Mucosa of rectum (tissue), 2 donors: ENCODE measurements at regions not wholly inside any gene's neighbourhood (a gene's known extent, or its start where the extent isn't known, plus 50 kb on each side); places are given as distances from the start of the nearest gene placed in this dataset.
"Not testable (repeated sequence)": the region's sequence is repeated elsewhere in the genome, so short reads cannot be mapped to it uniquely, and the experiment has no call there.

Source experiments
- H3K27ac ChIP-seq, 2 donors: one replicate each; pipeline ENCODE4 v1.7.0; 2013; ENCODE audit warnings: inconsistent platforms in 2 of 2, low read depth in 2 of 2, low read length in 2 of 2
- H3K27me3 ChIP-seq, 2 donors: one replicate each; pipeline ENCODE4 v1.7.0; 2013; ENCODE audit warnings: low read length in 2 of 2; ENCODE audit not compliant: control insufficient read depth in 2 of 2, insufficient read depth in 2 of 2
- H3K36me3 ChIP-seq, 2 donors: one replicate each; pipeline ENCODE4 v1.7.0; 2013; ENCODE audit warnings: low read length in 2 of 2; ENCODE audit not compliant: control insufficient read depth in 2 of 2, insufficient read depth in 2 of 2
- H3K4me1 ChIP-seq, 2 donors: one replicate each; pipeline ENCODE4 v1.7.0; 2013; ENCODE audit warnings: low read length in 2 of 2, mild to moderate bottlenecking in 1 of 2; ENCODE audit not compliant: control insufficient read depth in 2 of 2, insufficient read depth in 2 of 2
- H3K4me3 ChIP-seq, 2 donors: one replicate each; pipeline ENCODE4 v1.7.0; 2013; ENCODE audit warnings: low read length in 2 of 2
- H3K9ac ChIP-seq, 2 donors: one replicate each; pipeline ENCODE4 v1.7.0; 2013; ENCODE audit warnings: low read length in 2 of 2, low read depth in 1 of 2, mild to moderate bottlenecking in 1 of 2
- H3K9me3 ChIP-seq, 2 donors: one replicate each; pipeline ENCODE4 v1.7.0; 2013; ENCODE audit warnings: low read length in 2 of 2; ENCODE audit not compliant: control insufficient read depth in 2 of 2
- donor health status: healthy.
- donor health status: Normal muscosa, but diverticular disease.

DNA sequence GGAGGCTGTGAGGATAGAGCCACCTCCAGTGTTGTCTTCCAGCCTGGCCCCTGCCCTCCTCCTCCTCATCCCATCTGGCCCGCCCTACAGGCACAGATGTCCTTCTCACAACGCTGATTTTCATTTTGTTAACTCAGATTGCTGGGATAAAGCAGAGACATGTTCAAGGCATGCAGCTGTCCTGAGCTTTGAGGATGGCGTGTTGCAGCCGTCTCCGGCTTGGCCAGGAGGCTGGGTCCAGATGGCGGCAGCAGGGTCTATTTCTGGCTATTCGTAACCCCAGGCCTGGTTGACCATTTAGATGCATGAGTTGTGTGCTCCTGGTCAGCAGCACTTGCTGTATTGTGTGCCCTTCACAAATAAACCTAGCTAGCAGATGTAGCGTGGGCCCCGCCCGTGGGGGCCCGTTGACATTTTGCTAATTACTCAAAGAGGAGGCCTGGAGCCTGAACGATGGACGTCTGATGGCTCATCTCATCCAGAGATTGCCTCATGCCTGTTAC, 185.0 kb downstream of the BANP start:
- H3K27ac ChIP-seq, H3K36me3 ChIP-seq, H3K4me1 ChIP-seq, H3K4me3 ChIP-seq, H3K9ac ChIP-seq, H3K9me3 ChIP-seq, H3K27me3 ChIP-seq: not testable (repeated sequence)

DNA sequence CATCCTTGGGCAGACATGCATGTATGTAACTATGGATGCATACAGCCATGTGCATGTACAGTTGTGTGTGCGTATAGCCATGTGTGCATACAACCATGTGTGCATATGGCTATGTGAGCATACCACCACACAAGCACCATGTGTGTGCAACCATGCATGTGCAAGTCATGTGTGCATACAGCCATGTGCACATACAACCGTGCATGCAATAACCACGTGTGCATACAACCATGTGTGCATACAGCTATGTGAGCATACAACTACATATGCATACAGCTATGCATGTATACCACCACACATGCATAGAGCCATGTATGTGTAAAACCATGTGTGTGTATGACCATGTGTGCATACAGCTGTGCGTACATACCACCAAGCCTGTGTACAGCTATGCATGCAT, 185.7 kb downstream of the BANP start:
- not testable (repeated sequence) for H3K27me3 ChIP-seq, H3K4me1 ChIP-seq, H3K27ac ChIP-seq, H3K9ac ChIP-seq, H3K4me3 ChIP-seq, H3K36me3 ChIP-seq, H3K9me3 ChIP-seq

DNA sequence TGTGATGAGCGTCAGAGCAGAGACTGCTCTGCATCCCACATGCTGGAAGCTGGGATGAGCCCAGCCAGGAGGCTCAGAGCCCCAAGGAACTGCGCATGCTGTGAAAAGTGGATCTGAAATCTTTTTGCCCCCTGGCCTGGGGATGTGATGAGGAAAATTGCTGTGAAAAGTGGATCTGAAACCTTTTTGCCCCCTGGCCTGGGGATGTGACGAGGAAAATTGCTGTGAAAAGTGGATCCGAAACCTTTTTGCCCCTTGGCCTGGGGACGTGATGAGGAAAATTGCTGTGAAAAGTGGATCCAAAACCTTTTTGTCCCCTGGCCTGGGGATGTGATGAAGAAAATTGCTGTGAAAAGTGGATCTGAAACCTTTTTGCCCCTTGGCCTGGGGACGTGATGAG, 187.9 kb downstream of the BANP start:
- H3K27me3 ChIP-seq, H3K4me3 ChIP-seq, H3K36me3 ChIP-seq, H3K9me3 ChIP-seq, H3K4me1 ChIP-seq, H3K27ac ChIP-seq, H3K9ac ChIP-seq: not testable (repeated sequence)

DNA sequence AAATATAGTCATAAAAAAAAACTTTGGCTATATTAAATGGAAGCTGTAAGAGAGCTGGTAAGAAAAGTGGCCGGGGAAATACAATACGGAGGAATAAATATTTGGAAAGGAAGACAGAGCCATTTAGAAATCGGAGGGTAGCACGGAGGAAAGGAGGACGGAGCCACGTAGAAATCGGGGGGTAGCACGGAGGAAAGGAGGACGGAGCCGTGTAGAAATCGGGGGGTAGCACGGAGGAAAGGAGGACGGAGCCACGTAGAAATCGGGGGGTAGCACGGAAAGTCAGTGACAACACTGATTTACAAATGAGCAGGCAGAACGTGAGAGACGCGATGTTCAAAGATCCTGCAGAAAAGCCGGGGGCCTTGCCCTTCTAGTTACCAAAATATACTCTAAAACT, 189.0 kb downstream of the BANP start:
- not testable (repeated sequence) for H3K4me3 ChIP-seq, H3K27me3 ChIP-seq, H3K9ac ChIP-seq, H3K4me1 ChIP-seq, H3K9me3 ChIP-seq, H3K27ac ChIP-seq, H3K36me3 ChIP-seq

DNA sequence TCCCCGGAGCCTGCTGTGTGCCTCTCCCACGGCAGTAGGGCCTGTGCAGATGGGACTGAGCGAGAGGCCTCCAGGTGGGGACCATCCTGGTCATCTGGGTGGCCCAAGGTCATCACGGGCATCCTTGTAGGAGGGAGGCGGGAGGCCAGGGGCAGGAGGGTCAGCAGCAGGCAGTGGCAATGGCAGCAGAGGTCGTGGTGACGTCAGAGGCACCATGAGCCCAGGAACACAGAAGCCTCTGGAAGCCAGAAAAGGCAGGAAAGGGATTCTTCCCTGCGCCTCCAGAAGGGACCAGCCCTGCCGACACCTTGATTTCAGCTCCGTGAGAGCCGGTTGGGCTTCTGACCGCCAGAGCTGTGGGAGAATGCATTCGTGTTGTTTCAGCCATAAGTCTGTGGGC, 190.3 kb downstream of the BANP start:
- H3K27ac ChIP-seq: no peak overlapping the region
- no peaks in the 10 kb centered on the region for H3K4me1 ChIP-seq
- no peaks in the 10 kb centered on the region for H3K36me3 ChIP-seq
- no peak overlapping the region for H3K9ac ChIP-seq
- no peaks in the 10 kb centered on the region for H3K27me3 ChIP-seq
- no peak overlapping the region for H3K4me3 ChIP-seq
- H3K9me3 ChIP-seq: peaks cover 0 to 3% of the 10 kb centered on the region in 2 donors

DNA sequence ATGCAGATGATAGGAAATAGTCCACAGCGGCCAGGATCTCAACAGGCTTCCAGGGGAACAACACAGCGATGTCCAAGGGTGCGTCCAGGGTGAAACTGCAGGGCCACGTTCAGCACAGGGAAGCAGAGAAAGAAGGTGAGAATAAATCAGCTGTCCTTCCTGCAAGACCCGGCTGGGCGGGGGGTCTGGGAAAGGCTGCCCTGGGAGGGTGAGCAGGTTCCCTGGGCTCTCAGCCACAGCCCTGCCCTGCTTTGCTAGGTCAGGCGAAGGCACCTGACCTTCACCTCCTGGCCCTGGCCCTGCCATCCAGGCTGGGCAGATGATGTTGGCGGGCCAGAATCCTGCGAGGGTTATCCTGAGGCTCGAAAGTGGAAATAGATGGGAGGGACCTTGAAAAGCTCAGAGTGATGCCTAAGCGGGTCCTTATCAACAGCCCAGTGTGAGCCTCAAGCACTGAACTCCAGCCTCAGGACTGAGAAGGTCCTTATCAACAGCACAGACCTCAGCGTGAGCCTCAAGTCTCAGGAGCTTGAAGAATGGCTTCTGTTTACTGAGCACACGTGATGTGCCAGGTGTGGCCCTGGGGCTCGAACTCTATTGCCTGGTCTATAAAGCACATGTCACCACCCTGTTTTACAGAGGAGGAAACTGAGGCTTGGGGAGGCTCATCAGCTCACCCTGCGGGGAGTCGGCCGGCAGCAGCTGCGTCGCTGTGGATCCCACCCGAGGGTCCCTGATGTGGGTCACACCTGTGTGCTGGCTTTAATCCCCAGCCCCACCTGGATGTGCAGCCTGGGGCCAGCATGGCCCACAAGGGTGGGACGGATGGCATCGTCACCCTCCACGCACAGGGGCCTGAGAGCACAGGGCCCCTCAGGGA, 191.1 kb downstream of the BANP start:
- H3K27ac ChIP-seq, H3K4me1 ChIP-seq, H3K9ac ChIP-seq, H3K36me3 ChIP-seq, H3K4me3 ChIP-seq, H3K9me3 ChIP-seq, H3K27me3 ChIP-seq: not testable (repeated sequence)

DNA sequence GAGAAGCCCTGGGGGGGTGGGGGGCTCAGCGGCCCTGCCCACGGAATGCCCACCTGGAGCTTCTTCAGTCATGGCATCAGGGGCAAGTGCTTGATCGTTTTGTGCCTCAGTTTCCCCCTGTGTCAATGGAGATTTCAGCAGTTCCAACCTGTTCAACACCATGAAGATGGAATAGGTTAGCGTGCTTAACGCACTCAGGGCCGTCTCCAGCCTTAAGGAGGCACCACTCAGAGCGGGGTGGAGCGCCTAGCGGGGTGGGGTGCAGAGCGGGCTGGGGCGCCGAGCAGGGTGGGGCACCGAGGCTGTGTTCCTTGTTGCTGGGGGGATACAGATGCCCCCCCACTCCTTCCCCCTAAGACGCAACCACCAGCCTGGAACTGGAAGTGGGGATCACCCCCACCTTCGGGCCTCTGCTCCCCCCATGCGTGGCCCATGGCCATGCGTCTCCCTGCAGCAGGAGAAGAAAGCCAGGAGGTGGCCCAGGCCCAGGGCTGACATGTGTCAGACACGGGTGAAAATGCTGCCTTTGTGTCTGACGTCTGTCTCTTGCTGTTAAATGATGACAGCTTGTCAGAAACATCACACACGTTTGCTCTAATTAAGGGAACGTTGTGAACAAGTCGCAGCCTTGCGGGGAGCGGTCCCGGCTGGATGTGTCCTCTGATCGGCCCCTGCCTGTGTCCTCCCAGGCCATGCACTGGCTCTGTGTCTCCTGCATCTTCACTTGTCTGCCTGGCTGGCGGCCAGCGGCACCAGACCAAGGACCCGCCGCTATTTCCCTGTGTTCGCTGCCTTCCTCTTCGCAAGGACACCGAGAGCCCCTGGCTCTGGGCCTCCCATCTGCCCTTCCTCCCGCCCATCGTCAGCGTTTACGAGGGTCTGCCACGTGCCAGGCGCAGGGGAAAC, 192.1 kb downstream of the BANP start:
- H3K27ac ChIP-seq, H3K4me1 ChIP-seq, H3K9ac ChIP-seq, H3K36me3 ChIP-seq, H3K4me3 ChIP-seq, H3K9me3 ChIP-seq, H3K27me3 ChIP-seq: not testable (repeated sequence)

DNA sequence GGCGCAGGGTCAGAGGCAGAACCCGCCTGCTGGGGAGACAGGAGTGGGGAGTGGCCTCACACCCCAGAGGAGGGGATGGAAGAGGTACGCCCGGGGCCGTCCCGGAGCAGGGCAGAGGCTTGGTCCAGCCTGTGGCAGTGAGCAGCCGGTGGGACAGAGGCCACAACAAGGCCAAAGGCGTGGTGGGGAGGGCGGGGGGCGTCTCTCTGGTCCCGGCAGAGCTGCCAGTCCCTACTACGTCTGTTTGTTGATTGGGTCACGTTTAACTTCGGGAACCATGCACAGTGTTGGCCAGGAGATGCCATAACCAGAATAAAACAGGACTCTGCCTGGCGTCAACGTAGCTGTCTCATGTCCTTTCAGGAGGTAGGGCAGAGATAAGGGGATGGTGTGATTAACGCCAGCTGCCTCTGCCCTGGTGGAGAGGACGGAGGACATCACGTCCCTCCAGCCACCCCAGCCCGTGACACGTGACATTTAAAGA, 192.8 kb downstream of the BANP start:
- Histone ChIP-seq H3K27ac (no peak overlapping the region), H3K4me1 (no peaks in the 10 kb centered on the region), H3K4me3 (no peak overlapping the region), H3K27me3 (no peaks in the 10 kb centered on the region), H3K9me3 (no peaks in the 10 kb centered on the region), H3K36me3 (no peaks in the 10 kb centered on the region), H3K9ac (no peak overlapping the region)

DNA sequence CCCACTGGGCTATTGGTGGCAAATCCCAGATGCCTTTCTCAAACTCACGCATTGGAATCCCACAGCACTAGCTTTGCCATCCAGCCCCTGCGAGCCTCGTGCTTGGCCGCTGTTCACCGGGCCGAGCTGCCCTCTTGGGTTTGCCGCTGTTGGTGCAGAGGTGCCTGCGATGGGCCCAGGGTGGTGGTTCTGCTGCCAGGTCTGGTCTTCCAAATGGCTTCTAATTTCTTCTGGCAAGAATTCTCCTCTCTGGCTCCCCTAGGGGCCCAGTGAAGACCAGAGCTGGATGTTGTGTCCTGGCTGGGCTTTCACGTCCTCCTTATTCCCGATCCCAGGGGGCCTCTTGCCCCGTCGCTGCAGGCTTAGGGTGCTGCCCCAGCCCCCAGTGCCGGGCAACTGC, 194.1 kb downstream of the BANP start:
- not testable (repeated sequence) for H3K4me3 ChIP-seq, H3K9ac ChIP-seq, H3K4me1 ChIP-seq, H3K36me3 ChIP-seq, H3K27ac ChIP-seq, H3K9me3 ChIP-seq, H3K27me3 ChIP-seq

DNA sequence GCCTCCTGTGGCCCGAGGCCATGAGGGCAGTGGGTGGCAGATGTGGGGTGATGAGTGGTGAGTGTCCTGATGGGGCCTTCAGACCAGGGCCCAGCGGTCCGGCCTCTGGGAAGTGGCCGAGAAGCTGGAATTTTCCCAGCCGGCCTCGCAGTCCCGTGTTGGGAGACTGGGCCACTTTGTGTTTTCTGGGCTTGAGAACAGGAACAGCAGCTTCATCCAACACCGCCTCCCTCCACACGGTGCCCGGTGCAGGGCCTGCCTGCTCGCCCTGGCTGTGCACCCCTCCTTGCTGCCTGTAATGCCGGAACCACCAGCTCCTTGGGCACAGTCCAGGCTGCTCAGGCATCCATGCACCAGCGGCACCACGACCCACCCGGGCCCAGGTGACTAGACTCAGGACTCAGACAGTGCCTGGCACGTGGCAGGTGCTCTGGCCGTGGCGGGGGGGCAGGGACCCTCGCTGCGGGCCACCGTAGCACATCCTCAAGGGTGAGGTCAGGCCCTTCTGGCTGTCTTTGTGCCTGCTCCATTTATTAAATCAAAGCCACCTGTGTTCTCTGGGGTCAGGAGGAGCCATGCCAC, 194.7 kb downstream of the BANP start:
- not testable (repeated sequence) for H3K27me3 ChIP-seq, H3K9ac ChIP-seq, H3K27ac ChIP-seq, H3K9me3 ChIP-seq, H3K4me1 ChIP-seq, H3K4me3 ChIP-seq, H3K36me3 ChIP-seq
